ENCODE measurements at regions not wholly inside any gene's neighbourhood (a gene's known extent, or its start where the extent isn't known, plus 50 kb on each side); places are given as distances from the start of the nearest gene placed in this dataset.

DNA sequence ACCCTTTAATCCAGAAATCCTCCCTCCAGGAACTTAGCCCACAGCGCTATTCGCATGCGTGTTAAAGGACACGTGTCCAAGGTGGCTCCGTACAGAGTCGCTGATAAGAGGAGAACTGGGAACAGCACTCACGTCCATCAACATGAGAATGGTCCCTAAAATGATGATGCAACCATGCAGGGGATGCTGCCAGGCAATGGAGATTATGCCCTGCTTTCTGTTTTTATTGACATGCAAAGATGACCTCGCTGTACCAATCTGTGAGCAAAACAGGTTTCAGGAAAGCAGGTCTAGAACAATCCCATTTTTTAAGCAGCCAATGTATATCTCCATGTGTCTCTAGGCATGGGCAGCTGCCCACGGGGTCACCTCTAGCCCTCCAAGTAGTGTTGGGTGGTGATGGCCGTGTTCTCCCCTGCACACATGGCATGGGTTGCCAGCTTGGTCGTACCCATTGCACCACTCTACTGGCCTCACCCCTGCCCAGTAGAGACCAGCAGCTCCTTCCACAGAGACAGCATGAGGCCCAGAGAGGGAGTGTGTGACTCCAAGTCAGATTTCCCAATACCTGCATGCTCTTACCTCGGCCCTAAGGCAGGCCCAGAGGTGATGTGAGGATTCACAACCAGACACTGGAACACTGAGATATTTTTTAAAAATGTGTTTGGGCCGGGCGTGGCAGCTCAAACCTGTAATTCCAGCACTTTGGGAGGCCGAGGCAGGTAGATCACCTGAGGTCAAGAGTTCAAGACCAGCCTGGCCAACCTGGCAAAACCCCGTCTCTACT, 68.3 kb upstream of the LINC01488 start:
- H3K36me3 Mint-ChIP-seq (ENCODE audit: insufficient read depth, unreplicated experiment): no peaks in the 10 kb centered on the region
- TF ChIP-seq, protein P1, sequence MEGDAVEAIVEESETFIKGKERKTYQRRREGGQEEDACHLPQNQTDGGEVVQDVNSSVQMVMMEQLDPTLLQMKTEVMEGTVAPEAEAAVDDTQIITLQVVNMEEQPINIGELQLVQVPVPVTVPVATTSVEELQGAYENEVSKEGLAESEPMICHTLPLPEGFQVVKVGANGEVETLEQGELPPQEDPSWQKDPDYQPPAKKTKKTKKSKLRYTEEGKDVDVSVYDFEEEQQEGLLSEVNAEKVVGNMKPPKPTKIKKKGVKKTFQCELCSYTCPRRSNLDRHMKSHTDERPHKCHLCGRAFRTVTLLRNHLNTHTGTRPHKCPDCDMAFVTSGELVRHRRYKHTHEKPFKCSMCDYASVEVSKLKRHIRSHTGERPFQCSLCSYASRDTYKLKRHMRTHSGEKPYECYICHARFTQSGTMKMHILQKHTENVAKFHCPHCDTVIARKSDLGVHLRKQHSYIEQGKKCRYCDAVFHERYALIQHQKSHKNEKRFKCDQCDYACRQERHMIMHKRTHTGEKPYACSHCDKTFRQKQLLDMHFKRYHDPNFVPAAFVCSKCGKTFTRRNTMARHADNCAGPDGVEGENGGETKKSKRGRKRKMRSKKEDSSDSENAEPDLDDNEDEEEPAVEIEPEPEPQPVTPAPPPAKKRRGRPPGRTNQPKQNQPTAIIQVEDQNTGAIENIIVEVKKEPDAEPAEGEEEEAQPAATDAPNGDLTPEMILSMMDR (IDR thresholded peaks at IDR 0.05; ENCODE audit: insufficient read depth in 1 of 2, low read depth in 1 of 2, low read length in 1 of 2, severe bottlenecking in 1 of 2, unreplicated experiment in 1 of 2): no peak
- intact Hi-C loops (cut with micrococcal nuclease; ENCODE audit: unreplicated experiment): no loop called here
- no peak for DNase-seq
- ChIA-PET POLR2A (no interaction called here), CTCF (no interaction called here)
- H3K27ac Mint-ChIP-seq (ENCODE audit: unreplicated experiment): no peak overlapping the region
- H3K27me3 Mint-ChIP-seq (ENCODE audit: insufficient read depth, unreplicated experiment): no peaks in the 10 kb centered on the region
- peaks cover 6% of the 10 kb centered on the region for H3K4me1 Mint-ChIP-seq (ENCODE audit: low read depth, unreplicated experiment)
- H3K9me3 Mint-ChIP-seq (ENCODE audit: unreplicated experiment): peaks cover 9% of the 10 kb centered on the region
- H3K36me3 ChIP-seq (ENCODE audit: control insufficient read depth, insufficient read depth, low read length): no peaks in the 10 kb centered on the region
- H3K4me3 Mint-ChIP-seq (ENCODE audit: unreplicated experiment): no peak overlapping the region
- H3K4me1 ChIP-seq: no peaks in the 10 kb centered on the region
- no peaks in the 10 kb centered on the region for H3K9me3 ChIP-seq
- no peak overlapping the region for H3K4me3 ChIP-seq (ENCODE audit: low read depth, low read length)
- BruUV-seq (replicated peaks): no TSS peak
- no peaks in the 10 kb centered on the region for H3K27me3 ChIP-seq (replicated peaks; ENCODE audit: control insufficient read depth, insufficient read depth, low read length)

DNA sequence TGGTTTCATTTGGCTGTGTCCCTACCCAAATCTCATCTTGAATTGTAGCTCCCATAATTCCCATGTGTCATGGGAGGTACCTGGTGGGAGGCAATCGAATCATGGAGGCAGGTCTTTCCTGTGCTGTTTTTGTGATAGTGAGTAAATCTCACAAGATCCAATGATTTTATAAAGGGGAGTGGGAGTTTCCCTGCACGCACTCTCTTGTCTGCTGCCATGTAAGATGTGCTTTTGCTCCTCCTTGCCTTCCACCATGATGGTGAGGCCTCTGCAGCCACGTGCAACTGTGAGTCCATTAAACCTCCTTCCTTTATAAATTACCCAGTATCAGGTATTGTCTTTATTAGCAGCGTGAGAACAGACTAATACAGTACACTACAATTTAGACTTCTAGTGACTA, 67.5 kb upstream of the LINC01488 start:
- Histone ChIP-seq H3K4me3 (ENCODE audit: low read depth, low read length) (no peak overlapping the region), H3K27me3 (replicated peaks; ENCODE audit: control insufficient read depth, insufficient read depth, low read length) (no peaks in the 10 kb centered on the region), H3K36me3 (ENCODE audit: control insufficient read depth, insufficient read depth, low read length) (no peaks in the 10 kb centered on the region), H3K4me1 (no peaks in the 10 kb centered on the region), H3K9me3 (no peaks in the 10 kb centered on the region)
- intact Hi-C loops (cut with micrococcal nuclease; ENCODE audit: unreplicated experiment): no loop called here
- Mint-ChIP-seq H3K9me3 (ENCODE audit: unreplicated experiment) (peaks cover 9% of the 10 kb centered on the region), H3K36me3 (ENCODE audit: insufficient read depth, unreplicated experiment) (no peaks in the 10 kb centered on the region), H3K27me3 (ENCODE audit: insufficient read depth, unreplicated experiment) (no peaks in the 10 kb centered on the region), H3K27ac (ENCODE audit: unreplicated experiment) (peak overlapping the region; percentile 47), H3K4me1 (ENCODE audit: low read depth, unreplicated experiment) (peaks cover 6% of the 10 kb centered on the region), H3K4me3 (ENCODE audit: unreplicated experiment) (no peak overlapping the region)
- TF ChIP-seq, protein P1 (IDR thresholded peaks at IDR 0.05; ENCODE audit: insufficient read depth in 1 of 2, low read depth in 1 of 2, low read length in 1 of 2, severe bottlenecking in 1 of 2, unreplicated experiment in 1 of 2): no peak
- DNase-seq: no peak
- POLR2A ChIA-PET: no interaction called here
- no TSS peak for BruUV-seq (replicated peaks)
- CTCF ChIA-PET: no interaction called here

DNA sequence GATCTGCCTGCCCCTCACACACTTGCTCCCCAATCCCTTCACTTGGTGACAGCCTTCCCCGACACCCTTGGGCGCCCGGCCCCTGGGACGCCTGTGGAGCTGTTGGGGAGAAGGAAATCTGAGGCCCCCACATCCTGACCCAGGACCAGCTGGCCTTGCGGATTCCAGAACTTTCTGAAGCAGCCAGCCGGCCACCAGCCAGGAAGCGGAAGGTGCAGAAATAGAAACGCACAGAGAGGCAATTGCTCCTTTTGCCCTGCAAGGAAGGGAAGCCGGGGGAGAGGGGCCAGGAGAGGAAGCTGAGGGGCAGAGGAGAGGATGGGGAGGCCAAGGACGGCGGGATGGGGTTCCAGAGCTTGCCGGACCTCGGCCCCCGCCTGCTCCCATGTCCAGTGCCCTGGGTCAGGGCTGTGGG, 66.7 kb upstream of the LINC01488 start:
- CTCF ChIA-PET: interaction anchor here (0.7 kb wide), 2 partner anchors 15 to 56 kb away, joined by 3 to 10 read pairs; no protein-coding TSS in a partner anchor
- H3K27ac Mint-ChIP-seq (ENCODE audit: unreplicated experiment): peak overlapping the region; percentile 47
- Histone ChIP-seq H3K27me3 (replicated peaks; ENCODE audit: control insufficient read depth, insufficient read depth, low read length) (no peaks in the 10 kb centered on the region), H3K4me1 (peaks cover 6% of the 10 kb centered on the region), H3K36me3 (ENCODE audit: control insufficient read depth, insufficient read depth, low read length) (no peaks in the 10 kb centered on the region), H3K9me3 (no peaks in the 10 kb centered on the region), H3K4me3 (ENCODE audit: low read depth, low read length) (no peak overlapping the region)
- intact Hi-C loops (cut with micrococcal nuclease; ENCODE audit: unreplicated experiment): no loop called here
- TF ChIP-seq, protein P1 (IDR thresholded peaks at IDR 0.05; ENCODE audit: insufficient read depth in 1 of 2, low read depth in 1 of 2, low read length in 1 of 2, severe bottlenecking in 1 of 2, unreplicated experiment in 1 of 2): no peak
- peaks cover 9% of the 10 kb centered on the region for H3K9me3 Mint-ChIP-seq (ENCODE audit: unreplicated experiment)
- no peak overlapping the region for H3K4me3 Mint-ChIP-seq (ENCODE audit: unreplicated experiment)
- H3K27me3 Mint-ChIP-seq (ENCODE audit: insufficient read depth, unreplicated experiment): no peaks in the 10 kb centered on the region
- BruUV-seq (replicated peaks): no TSS peak
- H3K36me3 Mint-ChIP-seq (ENCODE audit: insufficient read depth, unreplicated experiment): no peaks in the 10 kb centered on the region
- no peak for DNase-seq
- H3K4me1 Mint-ChIP-seq (ENCODE audit: low read depth, unreplicated experiment): peaks cover 7% of the 10 kb centered on the region
- POLR2A ChIA-PET: interaction anchor here (0.7 kb wide), 1 partner anchor 218 kb away, joined by 5 read pairs; no protein-coding TSS in a partner anchor

Data from Caco-2 (cell line).